Omental fat pad (tissue), 3 donors: ENCODE measurements at regions not wholly inside any gene's neighbourhood (a gene's known extent, or its start where the extent isn't known, plus 50 kb on each side); places are given as distances from the start of the nearest gene placed in this dataset.

ENCODE experiments used
- ATAC-seq: fragments of 150-250 bp; one replicate; pipeline ENCODE4 v1.9.1; 2016; ENCODE audit warnings: mild to moderate bottlenecking, moderate library complexity; ENCODE audit not compliant: low FRiP score
- DNase-seq: peaks from one replicate; pipeline ENCODE4 v3.0.0-alpha.2; 2019; ENCODE audit warnings: low spot score
- CTCF ChIP-seq, 3 donors: fragments of 450-650 bp; IDR thresholded peaks; one replicate each; pipeline ENCODE4 v1.5.1; 2016 to 2017; ENCODE audit warnings: antibody characterized with exemption in 3 of 3, mild to moderate bottlenecking in 3 of 3, moderate library complexity in 2 of 3

DNA sequence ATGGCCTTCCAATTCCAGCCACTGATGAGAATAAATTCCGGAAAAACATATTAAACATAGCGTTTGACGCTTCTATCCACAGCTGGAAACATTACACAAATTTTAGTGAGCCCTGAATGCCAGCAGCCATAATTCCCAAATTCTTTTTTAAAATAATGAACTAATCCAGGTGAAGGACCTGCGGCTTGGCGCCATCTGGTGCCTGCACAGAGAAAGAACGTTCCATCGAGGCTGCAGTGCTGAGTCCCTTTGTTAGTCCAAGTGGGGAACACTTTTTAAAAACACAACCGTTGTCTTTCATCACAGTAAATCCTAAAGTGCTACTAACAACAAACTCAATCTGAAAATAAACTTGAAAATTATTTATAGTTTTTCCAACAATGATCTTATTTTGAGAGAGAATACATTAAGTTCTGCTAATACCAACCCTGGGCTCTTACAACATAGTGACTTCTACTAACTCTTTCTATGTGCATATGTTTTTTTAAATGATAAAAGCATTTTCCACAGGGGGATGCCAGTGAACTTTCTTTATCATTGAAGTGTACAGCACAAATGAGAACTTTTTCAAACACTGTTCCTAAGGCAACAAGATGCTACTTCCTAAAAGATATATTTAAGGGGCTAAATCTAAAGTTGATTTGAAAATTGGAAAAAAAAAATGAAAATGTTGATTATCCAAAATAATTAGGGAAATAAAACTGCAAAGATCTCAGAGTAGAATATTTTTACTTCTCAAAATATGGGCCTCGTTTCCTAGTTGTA, 166.9 kb upstream of the RNF32 start:
- ATAC-seq (no peak), DNase-seq (no peak)

DNA sequence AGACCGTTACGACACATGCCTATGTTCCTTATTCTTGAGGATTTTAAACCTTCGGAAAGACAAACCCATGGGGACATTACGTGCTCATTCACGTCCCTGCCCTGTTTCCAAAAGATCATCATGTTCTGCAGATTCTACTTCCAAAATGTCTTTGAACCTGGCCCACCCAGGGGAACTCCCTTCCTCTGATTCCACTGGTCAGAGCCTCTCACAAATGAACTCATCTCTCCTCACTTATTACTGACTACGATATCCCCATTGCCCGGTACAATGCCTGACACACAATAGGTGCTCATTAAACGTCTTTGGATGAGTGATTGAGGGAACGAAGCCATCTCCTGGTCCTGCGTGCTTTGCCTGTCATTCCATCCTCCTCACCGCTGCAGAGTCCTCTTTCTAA, 168.3 kb upstream of the RNF32 start:
- no peak for TF ChIP-seq CTCF (IDR thresholded peaks at IDR 0.05)
- DNase-seq (no peak), ATAC-seq (no peak)

More for the DNA sequence above, 166.9 kb upstream of the RNF32 start:
- no peak for TF ChIP-seq CTCF (IDR thresholded peaks at IDR 0.05)

GRCh38 chr7:156470399-156471320, 169.9 kb upstream of the RNF32 start:
- TF ChIP-seq CTCF (IDR thresholded peaks at IDR 0.05), result no peak
- ATAC-seq (no peak), DNase-seq (no peak)

- TF ChIP-seq CTCF (IDR thresholded peaks at IDR 0.05), result no peak
- DNase-seq (no peak), ATAC-seq (no peak)
These were observed 173.5 kb upstream of the RNF32 start for GRCh38 chr7:156466955-156467625.

GRCh38 chr7:156466272-156466671, 174.3 kb upstream of the RNF32 start:
- ATAC-seq (no peak), DNase-seq (no peak)
- TF ChIP-seq CTCF (IDR thresholded peaks at IDR 0.05), result no peak

DNA sequence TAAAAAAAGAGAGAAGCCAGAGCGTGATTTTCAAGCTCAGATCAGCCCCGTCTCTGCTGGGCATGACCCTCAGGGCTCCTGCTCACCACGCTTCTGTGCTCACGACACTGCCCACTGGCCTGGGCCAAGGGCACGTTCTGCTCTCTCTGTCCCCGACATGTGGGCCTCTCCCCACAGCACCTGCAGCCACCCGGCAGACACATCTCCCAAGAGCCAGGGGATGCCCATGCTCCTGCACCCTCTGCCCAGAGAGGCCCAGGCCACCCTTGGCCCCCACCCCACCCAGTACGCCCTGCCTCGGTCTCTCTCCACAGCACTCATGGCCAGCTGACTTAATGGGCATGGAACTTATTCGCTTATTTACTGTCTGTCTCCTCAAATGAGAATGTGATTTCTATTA, 175.4 kb upstream of the RNF32 start:
- DNase-seq, result no peak
- no peak for TF ChIP-seq CTCF (IDR thresholded peaks at IDR 0.05)
- no peak for ATAC-seq
